Adrenal gland (tissue), 9 donors: ENCODE measurements at regions not wholly inside any gene's neighbourhood (a gene's known extent, or its start where the extent isn't known, plus 50 kb on each side); places are given as distances from the start of the nearest gene placed in this dataset.

Source experiments
- DNase-seq, 7 donors: peaks; one replicate each; pipeline ENCODE4 v3.0.0-alpha.2; 2019 to 2020
- H3K27ac ChIP-seq, 5 donors: fragments of 200-600 bp; sonication (generic) in 4 of 5; 1 replicate in 3 of 5; 2 replicates in 2 of 5; pipeline versions ENCODE4 v1.5.1 to v1.8.0; 2016 to 2020; ENCODE audit warnings: mild to moderate bottlenecking in 1 of 5
- H3K27me3 ChIP-seq: fragments of 200-600 bp; 2 replicates; pipeline ENCODE4 v1.8.0; 2021
- H3K36me3 ChIP-seq, 2 donors: fragments of 200-600 bp; replicated peaks in 1 of 2; 1 replicate in 1 of 2; 2 replicates in 1 of 2; pipeline versions ENCODE4 v1.5.1 to v1.8.0; 2018 to 2022
- H3K4me1 ChIP-seq, 2 donors: fragments of 200-600 bp; replicated peaks in 1 of 2; 1 replicate in 1 of 2; 2 replicates in 1 of 2; pipeline versions ENCODE4 v1.5.1 to v1.8.0; 2018 to 2021
- H3K4me3 ChIP-seq, 4 donors: fragments of 200-600 bp; sonication (generic) in 3 of 4; one replicate each; pipeline ENCODE4 v1.5.1; 2016 to 2018
- H3K9me3 ChIP-seq, 3 donors: fragments of 200-600 bp; sonication (generic) in 1 of 3; replicated peaks in 1 of 3; 1 replicate in 2 of 3; 2 replicates in 1 of 3; pipeline versions ENCODE4 v1.5.1 to v1.8.0; 2016 to 2021
- CTCF ChIP-seq, 6 experiments: fragments of 450-650 bp in 4 of 6; fragments of 200-600 bp in 2 of 6; sonication (generic) in 1 of 6; IDR thresholded peaks; 1 replicate in 5 of 6; 2 replicates in 1 of 6; pipeline versions ENCODE4 v1.5.1 to v1.8.0; 2016 to 2021; ENCODE audit warnings: antibody characterized with exemption in 6 of 6, mild to moderate bottlenecking in 2 of 6, moderate library complexity in 1 of 6
- POLR2A ChIP-seq, 2 donors: fragments of 450-650 bp; IDR thresholded peaks; one replicate each; pipeline ENCODE4 v1.6.1; 2017; ENCODE audit warnings: antibody characterized with exemption in 2 of 2, mild to moderate bottlenecking in 2 of 2, moderate library complexity in 1 of 2
- WGBS, 4 donors: extraction: QIAGEN DNeasy Blood & Tissue Kit in 2 of 4; methylation state at CpG; one replicate each; pipeline versions ENCODE4 v1.1.5 to v1.1.7; 2013 to 2017; 5-methylcytosine and 5-hydroxymethylcytosine counted together
- intact Hi-C, 2 donors: fragments of 100-400 bp; cut with DNase I; formaldehyde crosslinking; loops; one replicate each; pipeline versions ENCODE4 v1.14.1 to v1.15.0; 2022 to 2023
- donor health status: healthy with polysubstance abuse.
- donor health status: Bipolar disorder and iron deficiency.
- donor health status: DM: yes; HTN: yes; CAD: no.
- donor health status: DM: no; HTN: no; CAD: no.
- donor health status: DM: no; HTN: no; CAD: no.

- Histone ChIP-seq H3K27ac (peak overlapping the region in 1 of 5 donors; percentile 68), H3K9me3 (no peaks in the 10 kb centered on the region), H3K4me3 (no peak overlapping the region), H3K36me3 (no peaks in the 10 kb centered on the region), H3K4me1 (no peaks in the 10 kb centered on the region), H3K27me3 (peaks cover 16% of the 10 kb centered on the region)
- TF ChIP-seq POLR2A (IDR thresholded peaks at IDR 0.05) (no peak), CTCF (IDR thresholded peaks at IDR 0.05) (no peak)
- WGBS, 4 donors = 30 to 59% (median 39%) methylated on average over 4 to 6 of the region's 6 CpGs
- intact Hi-C loops = loop anchor here in 1 of 2 donors (10.0 kb wide), 1 partner anchor 73 kb away; no protein-coding TSS in a partner anchor
- no peak for DNase-seq
Measured at GRCh38 chrX:68922013-68922412, 93.2 kb downstream of the EFNB1 start.

- DNase-seq = peak in 1 of 7 donors; percentile 41
- Histone ChIP-seq H3K27me3 (peaks cover 26% of the 10 kb centered on the region), H3K36me3 (no peaks in the 10 kb centered on the region), H3K4me1 (no peaks in the 10 kb centered on the region), H3K27ac (peak overlapping the region in 1 of 5 donors; percentile 68), H3K4me3 (no peak overlapping the region), H3K9me3 (no peaks in the 10 kb centered on the region)
- WGBS, 4 donors = 43 to 81% (median 71%) methylated on average over 1 to 7 of the region's 7 CpGs
- intact Hi-C loops = loop anchor here in 1 of 2 donors (10.0 kb wide), 1 partner anchor 74 kb away; no protein-coding TSS in a partner anchor
- TF ChIP-seq POLR2A (IDR thresholded peaks at IDR 0.05) (no peak), CTCF (IDR thresholded peaks at IDR 0.05) (no peak)
Measured at GRCh38 chrX:68920561-68920960, 91.7 kb downstream of the EFNB1 start.

GRCh38 chrX:68919707-68920106, 90.9 kb downstream of the EFNB1 start:
- peak overlapping the region in 1 of 5 donors; percentile 68 for H3K27ac ChIP-seq
- TF ChIP-seq CTCF (IDR thresholded peaks at IDR 0.05) (no peak), POLR2A (IDR thresholded peaks at IDR 0.05) (no peak)
- H3K4me3 ChIP-seq = no peak overlapping the region
- no peaks in the 10 kb centered on the region for H3K36me3 ChIP-seq
- no peaks in the 10 kb centered on the region for H3K9me3 ChIP-seq
- peaks cover 26% of the 10 kb centered on the region for H3K27me3 ChIP-seq
- no peaks in the 10 kb centered on the region for H3K4me1 ChIP-seq
- DNase-seq = no peak
- intact Hi-C loops = loop anchor here in 1 of 2 donors (10.0 kb wide), 1 partner anchor 75 kb away; no protein-coding TSS in a partner anchor

- TF ChIP-seq CTCF (IDR thresholded peaks at IDR 0.05) = no peak
- no peak for TF ChIP-seq POLR2A (IDR thresholded peaks at IDR 0.05)
Measured at GRCh38 chrX:68918202-68918601, 89.4 kb downstream of the EFNB1 start.

More at GRCh38 chrX:68918202-68918601, 89.4 kb downstream of the EFNB1 start:
- intact Hi-C loops = no loop called here
- no peak for DNase-seq
- H3K4me3 ChIP-seq = no peak overlapping the region
- H3K27me3 ChIP-seq = peaks cover 17% of the 10 kb centered on the region
- no peaks in the 10 kb centered on the region for H3K4me1 ChIP-seq
- H3K9me3 ChIP-seq = no peaks in the 10 kb centered on the region
- H3K36me3 ChIP-seq = no peaks in the 10 kb centered on the region
- WGBS, 4 donors = 54 to 92% (median 68%) methylated on average over 2 of the region's 2 CpGs
- no peak overlapping the region for H3K27ac ChIP-seq
